Adrenal gland (tissue), 9 donors: ENCODE measurements at regions not wholly inside any gene's neighbourhood (a gene's known extent, or its start where the extent isn't known, plus 50 kb on each side); places are given as distances from the start of the nearest gene placed in this dataset.

Experiments used
- DNase-seq, 7 donors: peaks; one replicate each; pipeline ENCODE4 v3.0.0-alpha.2; 2019 to 2020
- H3K27ac ChIP-seq, 5 donors: fragments of 200-600 bp; sonication (generic) in 4 of 5; 1 replicate in 3 of 5; 2 replicates in 2 of 5; pipeline versions ENCODE4 v1.5.1 to v1.8.0; 2016 to 2020; ENCODE audit warnings: mild to moderate bottlenecking in 1 of 5
- H3K27me3 ChIP-seq: fragments of 200-600 bp; 2 replicates; pipeline ENCODE4 v1.8.0; 2021
- H3K36me3 ChIP-seq, 2 donors: fragments of 200-600 bp; replicated peaks in 1 of 2; 1 replicate in 1 of 2; 2 replicates in 1 of 2; pipeline versions ENCODE4 v1.5.1 to v1.8.0; 2018 to 2022
- H3K4me1 ChIP-seq, 2 donors: fragments of 200-600 bp; replicated peaks in 1 of 2; 1 replicate in 1 of 2; 2 replicates in 1 of 2; pipeline versions ENCODE4 v1.5.1 to v1.8.0; 2018 to 2021
- H3K4me3 ChIP-seq, 4 donors: fragments of 200-600 bp; sonication (generic) in 3 of 4; one replicate each; pipeline ENCODE4 v1.5.1; 2016 to 2018
- H3K9me3 ChIP-seq, 3 donors: fragments of 200-600 bp; sonication (generic) in 1 of 3; replicated peaks in 1 of 3; 1 replicate in 2 of 3; 2 replicates in 1 of 3; pipeline versions ENCODE4 v1.5.1 to v1.8.0; 2016 to 2021
- CTCF ChIP-seq, 6 experiments: fragments of 450-650 bp in 4 of 6; fragments of 200-600 bp in 2 of 6; sonication (generic) in 1 of 6; IDR thresholded peaks; 1 replicate in 5 of 6; 2 replicates in 1 of 6; pipeline versions ENCODE4 v1.5.1 to v1.8.0; 2016 to 2021; ENCODE audit warnings: antibody characterized with exemption in 6 of 6, mild to moderate bottlenecking in 2 of 6, moderate library complexity in 1 of 6
- POLR2A ChIP-seq, 2 donors: fragments of 450-650 bp; IDR thresholded peaks; one replicate each; pipeline ENCODE4 v1.6.1; 2017; ENCODE audit warnings: antibody characterized with exemption in 2 of 2, mild to moderate bottlenecking in 2 of 2, moderate library complexity in 1 of 2
- WGBS, 4 donors: extraction: QIAGEN DNeasy Blood & Tissue Kit in 2 of 4; methylation state at CpG; one replicate each; pipeline versions ENCODE4 v1.1.5 to v1.1.7; 2013 to 2017; 5-methylcytosine and 5-hydroxymethylcytosine counted together
- intact Hi-C, 2 donors: fragments of 100-400 bp; cut with DNase I; formaldehyde crosslinking; loops; one replicate each; pipeline versions ENCODE4 v1.14.1 to v1.15.0; 2022 to 2023
- donor health status: healthy with polysubstance abuse.
- donor health status: Bipolar disorder and iron deficiency.
- donor health status: DM: yes; HTN: yes; CAD: no.
- donor health status: DM: no; HTN: no; CAD: no.
- donor health status: DM: no; HTN: no; CAD: no.

- TF ChIP-seq CTCF (IDR thresholded peaks at IDR 0.05): no peak
- TF ChIP-seq POLR2A (IDR thresholded peaks at IDR 0.05): no peak
- Histone ChIP-seq H3K27me3 (no peaks in the 10 kb centered on the region), H3K36me3 (no peaks in the 10 kb centered on the region), H3K27ac (no peak overlapping the region), H3K9me3 (no peaks in the 10 kb centered on the region), H3K4me3 (no peak overlapping the region), H3K4me1 (no peaks in the 10 kb centered on the region)
- intact Hi-C loops: no loop called here
- WGBS, 4 donors: 52 to 64% (median 60%) methylated on average over 2 of the region's 2 CpGs
- no peak for DNase-seq
Observed at GRCh38 chr7:123275036-123275753, 75.4 kb upstream of the SLC13A1 start.

GRCh38 chr7:123273185-123273584, 73.4 kb upstream of the SLC13A1 start:
- Histone ChIP-seq H3K36me3 (no peaks in the 10 kb centered on the region), H3K27ac (no peak overlapping the region), H3K9me3 (no peaks in the 10 kb centered on the region), H3K4me1 (no peaks in the 10 kb centered on the region), H3K27me3 (no peaks in the 10 kb centered on the region), H3K4me3 (no peak overlapping the region)
- TF ChIP-seq CTCF (IDR thresholded peaks at IDR 0.05) (no peak), POLR2A (IDR thresholded peaks at IDR 0.05) (no peak)
- DNase-seq: no peak
- 88 to 94% (median 89%) methylated on average over 4 of the region's 4 CpGs for WGBS, 4 donors
- intact Hi-C loops: no loop called here

- no peak for DNase-seq
- Histone ChIP-seq H3K4me1 (no peaks in the 10 kb centered on the region), H3K27ac (no peak overlapping the region), H3K36me3 (no peaks in the 10 kb centered on the region), H3K9me3 (no peaks in the 10 kb centered on the region), H3K27me3 (no peaks in the 10 kb centered on the region), H3K4me3 (no peak overlapping the region)
- TF ChIP-seq POLR2A (IDR thresholded peaks at IDR 0.05): no peak
- 85 to 94% (median 90%) methylated on average over 2 of the region's 2 CpGs for WGBS, 4 donors
- intact Hi-C loops: no loop called here
Observed at GRCh38 chr7:123271856-123272255, 72.1 kb upstream of the SLC13A1 start.

- Histone ChIP-seq H3K4me1 (no peaks in the 10 kb centered on the region), H3K27ac (no peak overlapping the region), H3K27me3 (no peaks in the 10 kb centered on the region), H3K4me3 (no peak overlapping the region), H3K36me3 (no peaks in the 10 kb centered on the region), H3K9me3 (no peaks in the 10 kb centered on the region)
- WGBS, 4 donors: 70 to 74% (median 71%) methylated on average over 3 of the region's 3 CpGs
- no peak for TF ChIP-seq POLR2A (IDR thresholded peaks at IDR 0.05)
- TF ChIP-seq CTCF (IDR thresholded peaks at IDR 0.05): no peak
- intact Hi-C loops: no loop called here
- no peak for DNase-seq
Observed at GRCh38 chr7:123271231-123271630, 71.5 kb upstream of the SLC13A1 start.

- Histone ChIP-seq H3K27me3 (no peaks in the 10 kb centered on the region), H3K27ac (no peak overlapping the region), H3K9me3 (no peaks in the 10 kb centered on the region), H3K4me3 (no peak overlapping the region), H3K36me3 (no peaks in the 10 kb centered on the region), H3K4me1 (no peaks in the 10 kb centered on the region)
- 61 to 77% (median 72%) methylated on average over 1 of the region's 1 CpG for WGBS, 4 donors
- intact Hi-C loops: no loop called here
- no peak for TF ChIP-seq CTCF (IDR thresholded peaks at IDR 0.05)
- no peak for TF ChIP-seq POLR2A (IDR thresholded peaks at IDR 0.05)
- DNase-seq: no peak
Observed at GRCh38 chr7:123270570-123270969, 70.8 kb upstream of the SLC13A1 start.
